NK-92 treated with Interleukin-12 subunit alpha and Interleukin-12 subunit beta, amount 100 ng/mL, for 24 hours (cell line): ENCODE measurements at regions not wholly inside any gene's neighbourhood (a gene's known extent, or its start where the extent isn't known, plus 50 kb on each side); places are given as distances from the start of the nearest gene placed in this dataset.

Experiments
- DNase-seq: peaks from one replicate; lab custom pipeline; 2025; lab: John Stamatoyannopoulos, UW

GRCh38 chr5:159385536-159385935, 55.2 kb upstream of the IL12B start:
- no peak for DNase-seq

DNA sequence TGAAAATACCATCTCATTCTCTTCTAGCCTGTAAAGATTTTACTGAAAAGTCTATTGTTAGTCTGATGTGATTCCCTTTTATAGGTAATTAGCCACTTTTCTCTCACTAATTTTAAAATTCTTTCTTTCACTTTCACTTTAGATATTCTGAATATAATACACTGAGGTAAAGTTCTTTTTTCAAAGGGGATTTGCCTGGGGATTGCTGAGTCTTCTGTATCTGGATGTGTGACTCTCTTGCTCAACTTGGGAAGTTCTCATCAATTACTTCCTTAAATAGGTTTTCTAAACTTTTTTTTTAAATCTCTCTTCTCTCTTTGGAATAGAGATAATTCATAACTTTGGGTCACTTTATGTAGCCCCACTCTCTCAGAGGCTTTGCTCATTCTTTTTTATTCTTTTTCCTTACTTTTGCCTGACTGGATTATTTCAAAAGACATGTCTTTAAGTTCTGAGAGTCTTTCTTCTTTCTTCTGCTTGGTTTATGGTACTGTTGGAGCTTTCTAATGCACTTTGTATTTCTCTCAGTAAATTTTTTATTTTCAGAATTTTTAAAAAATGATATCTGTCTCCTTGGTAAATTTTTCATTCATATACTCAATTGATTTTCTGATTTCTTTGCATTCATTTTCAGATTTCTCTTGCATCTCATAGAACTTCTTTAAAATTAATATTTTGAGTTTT, 55.9 kb upstream of the IL12B start:
- no peak for DNase-seq

DNA sequence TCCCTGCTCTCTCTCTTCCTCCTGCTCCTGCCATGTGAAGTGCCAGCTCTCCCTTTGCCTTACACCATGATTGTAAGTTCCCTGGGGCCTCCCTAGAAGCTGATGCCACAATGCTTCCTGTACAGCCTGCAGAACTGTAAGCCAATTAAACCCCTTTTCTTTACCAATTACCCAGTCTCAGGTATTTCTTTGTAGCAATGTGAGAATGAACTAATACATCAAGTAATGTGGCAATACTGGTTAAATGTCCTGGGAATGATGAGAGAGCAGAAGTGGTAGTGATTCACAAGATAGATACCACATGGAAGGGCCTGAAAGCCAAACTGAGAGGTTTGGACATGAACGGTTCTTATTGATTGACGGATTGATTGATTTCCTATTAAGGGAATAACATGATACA, 62.6 kb upstream of the IL12B start:
- no peak for DNase-seq

- DNase-seq, result no peak
Observed at GRCh38 chr5:159393854-159394274, 63.6 kb upstream of the IL12B start.

DNA sequence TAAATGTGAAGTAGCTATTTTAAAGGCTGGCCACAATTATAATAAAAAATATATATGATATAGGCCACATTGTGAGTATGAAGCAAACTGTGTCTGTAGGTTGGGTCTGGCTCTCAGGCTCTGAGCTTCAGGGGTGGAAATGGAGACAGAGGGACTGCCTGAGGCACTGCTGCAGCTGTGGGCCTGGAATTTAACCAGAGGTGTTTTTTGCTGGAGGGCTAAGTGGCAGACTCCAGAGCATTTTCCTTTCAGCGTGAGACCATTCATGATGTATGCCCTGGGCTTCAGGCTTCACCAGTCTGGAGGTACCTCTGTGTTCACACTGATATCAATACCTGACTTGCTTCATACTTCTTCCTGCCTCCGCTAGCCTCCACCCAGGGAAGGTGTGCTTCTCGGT, 64.9 kb upstream of the IL12B start:
- DNase-seq, result no peak

- DNase-seq, result no peak
Observed at GRCh38 chr5:159398936-159399335, 68.6 kb upstream of the IL12B start.

- no peak for DNase-seq
Observed at GRCh38 chr5:159400476-159400875, 70.2 kb upstream of the IL12B start.

- DNase-seq, result no peak
Observed at GRCh38 chr5:159402311-159402710, 72.0 kb upstream of the IL12B start.

DNA sequence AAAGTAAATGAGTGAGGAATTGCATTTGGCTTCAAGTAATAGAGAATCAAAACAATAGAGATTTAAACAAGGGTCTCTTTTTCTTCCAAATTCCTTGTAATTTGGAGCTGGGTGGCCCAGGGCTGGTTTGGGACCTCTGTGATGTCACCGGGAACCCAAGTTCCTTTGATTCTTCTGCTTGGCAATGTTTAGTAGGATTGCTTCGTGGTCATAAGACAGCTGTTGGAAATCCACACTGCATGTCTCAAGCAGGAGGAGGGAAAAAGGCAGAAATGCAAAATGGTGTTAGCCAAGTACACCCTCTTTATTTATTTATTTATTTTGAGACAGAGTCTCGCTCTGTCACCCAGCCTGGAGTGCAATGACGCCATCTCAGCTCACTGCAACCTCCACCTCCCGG, 72.6 kb upstream of the IL12B start:
- DNase-seq, result no peak

DNA sequence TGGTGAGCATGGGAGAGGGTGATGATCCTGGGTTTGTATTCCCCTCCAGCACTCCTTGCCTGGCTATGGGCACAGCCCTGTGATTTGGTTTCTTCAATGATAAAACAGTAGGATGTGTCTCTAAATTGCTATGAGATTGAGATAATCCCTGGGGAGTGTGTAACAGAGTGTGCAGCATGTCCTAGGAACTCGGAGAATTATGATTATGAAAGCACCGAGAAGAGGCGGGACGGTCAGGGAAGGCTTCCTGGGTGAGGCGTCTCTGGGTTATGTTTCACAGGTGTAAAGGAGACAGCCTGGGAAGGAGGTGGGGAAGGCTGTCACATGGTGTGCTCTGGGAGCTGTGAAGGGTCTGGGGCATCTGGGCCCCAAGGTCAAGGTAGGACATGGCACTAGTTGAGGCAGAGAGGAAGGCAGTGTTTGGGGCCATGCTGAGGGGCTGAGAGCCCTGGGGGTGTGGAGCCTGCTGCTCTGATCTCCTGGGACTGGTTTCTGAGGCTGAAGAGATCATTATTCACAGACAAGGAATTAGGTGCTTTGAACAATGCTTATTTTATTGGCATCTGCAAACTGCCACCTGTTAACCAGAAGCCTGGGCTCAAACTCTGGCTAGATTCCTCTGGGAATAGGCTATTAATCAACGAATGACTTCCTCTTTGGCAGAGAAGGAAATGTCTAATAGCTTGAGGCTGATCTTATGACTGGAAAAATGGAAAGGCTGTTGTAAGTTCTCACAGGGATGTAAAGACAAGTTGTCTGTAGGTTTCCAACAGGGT, 73.8 kb upstream of the IL12B start:
- DNase-seq, result no peak

DNA sequence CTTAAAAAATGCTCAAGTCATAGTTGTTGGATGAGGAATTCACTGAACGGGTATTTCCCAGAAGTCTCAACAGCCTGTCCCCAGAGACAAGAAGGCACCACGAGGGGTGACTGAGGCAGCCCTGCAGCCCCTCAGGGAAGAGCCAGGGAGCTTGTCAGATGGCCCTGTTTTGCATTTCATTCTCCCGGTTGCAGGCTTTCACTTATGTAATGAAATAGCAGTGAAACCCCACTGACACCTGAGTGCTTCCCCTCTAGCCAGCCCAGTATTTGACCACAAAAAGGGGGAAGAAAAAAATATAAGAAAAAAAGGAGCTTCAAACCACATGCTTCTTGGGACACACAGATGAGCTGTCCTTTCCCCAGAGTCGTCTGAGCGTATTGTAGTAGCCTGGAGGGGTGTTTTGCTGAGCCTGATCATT, 75.3 kb upstream of the IL12B start:
- DNase-seq, result no peak

- no peak for DNase-seq
Observed at GRCh38 chr5:159406571-159406970, 76.3 kb upstream of the IL12B start.

DNA sequence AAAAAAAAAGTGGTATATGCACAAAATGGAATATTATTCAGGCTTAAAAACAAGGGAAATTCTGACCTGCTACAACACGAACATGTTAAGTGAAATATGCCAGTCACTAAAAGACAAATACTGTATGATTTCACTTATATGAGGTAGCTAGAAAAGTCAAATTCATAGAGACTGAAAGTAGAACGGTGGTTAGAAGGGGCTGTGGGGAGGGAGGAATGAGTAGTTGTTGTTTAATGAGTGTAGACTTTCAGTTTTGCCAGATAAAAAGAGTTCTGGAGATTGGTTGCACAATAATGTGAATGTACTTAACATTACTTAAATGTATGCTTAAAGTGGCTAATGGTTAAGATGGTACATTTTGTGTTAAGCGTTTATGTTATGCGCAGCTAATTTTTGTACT, 79.5 kb upstream of the IL12B start:
- no peak for DNase-seq

DNA sequence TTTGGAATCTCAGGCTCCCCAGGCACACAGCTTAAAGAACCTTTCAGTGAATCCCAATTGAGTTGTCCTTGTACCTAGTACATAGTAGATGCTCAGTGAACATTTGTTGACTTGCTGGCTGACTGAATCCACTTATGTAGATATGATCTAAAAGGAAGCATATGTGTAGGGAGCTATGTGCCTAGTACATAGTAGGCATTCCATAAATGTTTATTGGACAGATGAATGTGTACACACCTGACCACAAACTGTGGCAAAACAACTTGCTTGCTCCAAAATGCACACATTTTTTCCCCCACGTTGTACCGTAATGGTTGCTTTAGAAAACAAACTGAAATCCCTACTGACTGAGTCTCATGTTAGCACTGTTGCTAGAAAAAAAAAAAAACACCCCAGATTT, 80.2 kb upstream of the IL12B start:
- DNase-seq, result no peak

- DNase-seq, result no peak
Observed at GRCh38 chr5:159411115-159411514, 80.8 kb upstream of the IL12B start.

DNA sequence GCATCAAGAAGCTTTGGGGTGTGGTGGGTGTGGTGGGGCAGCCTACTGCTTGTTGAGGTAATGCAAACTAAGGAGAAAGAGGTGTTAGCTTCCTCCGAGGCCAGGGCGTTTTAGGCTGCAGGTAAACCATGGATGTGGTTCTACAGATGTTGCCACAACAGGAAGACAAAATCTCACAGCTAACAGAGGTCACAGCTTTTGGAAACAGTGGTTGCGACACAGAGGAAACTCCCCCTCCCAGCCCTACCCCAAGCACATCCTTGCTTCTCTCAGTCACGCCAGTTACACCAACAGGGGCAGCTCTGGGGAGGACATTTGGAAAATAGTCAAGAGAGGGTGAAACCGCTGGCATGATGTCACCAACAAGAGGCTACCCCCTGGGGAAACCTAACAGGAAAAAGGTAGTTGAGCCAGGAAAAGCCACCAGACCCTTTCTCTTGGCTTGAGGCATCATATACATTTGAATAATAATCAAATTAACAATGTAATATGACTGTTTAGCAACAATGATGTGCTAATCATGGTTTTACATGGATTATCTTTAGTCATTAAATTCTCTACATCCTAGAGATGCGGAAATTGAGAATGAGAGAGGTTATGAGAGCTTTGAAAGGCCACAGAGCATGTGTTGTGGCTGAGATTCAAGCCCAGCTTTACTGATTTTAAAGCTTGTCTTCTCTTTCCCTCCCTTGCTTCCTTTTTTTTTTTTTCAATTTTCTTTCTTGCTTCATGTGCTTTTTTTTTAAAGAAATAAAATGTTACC, 82.2 kb upstream of the IL12B start:
- peak; percentile 88 for DNase-seq

DNA sequence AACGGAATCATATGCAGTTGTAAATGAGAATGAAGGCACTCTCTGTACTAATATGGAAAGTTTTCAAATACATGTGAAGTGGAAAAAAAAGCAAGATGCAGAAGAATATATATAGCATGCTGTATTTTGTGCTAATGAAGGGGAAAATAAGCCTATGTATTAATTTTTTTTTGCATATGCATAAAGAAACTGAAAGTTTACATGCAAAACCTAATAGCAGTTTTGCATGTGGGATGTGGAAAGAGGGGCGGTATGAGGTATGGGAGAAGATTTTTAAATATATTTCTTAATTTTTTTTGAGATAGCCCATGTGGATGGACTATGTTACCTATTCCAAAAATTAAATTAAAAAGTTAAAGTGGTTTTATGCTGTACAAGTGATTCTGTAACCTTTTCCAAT, 83.7 kb upstream of the IL12B start:
- DNase-seq, result no peak

- DNase-seq, result no peak
Observed at GRCh38 chr5:159415301-159415937, 85.1 kb upstream of the IL12B start.

DNA sequence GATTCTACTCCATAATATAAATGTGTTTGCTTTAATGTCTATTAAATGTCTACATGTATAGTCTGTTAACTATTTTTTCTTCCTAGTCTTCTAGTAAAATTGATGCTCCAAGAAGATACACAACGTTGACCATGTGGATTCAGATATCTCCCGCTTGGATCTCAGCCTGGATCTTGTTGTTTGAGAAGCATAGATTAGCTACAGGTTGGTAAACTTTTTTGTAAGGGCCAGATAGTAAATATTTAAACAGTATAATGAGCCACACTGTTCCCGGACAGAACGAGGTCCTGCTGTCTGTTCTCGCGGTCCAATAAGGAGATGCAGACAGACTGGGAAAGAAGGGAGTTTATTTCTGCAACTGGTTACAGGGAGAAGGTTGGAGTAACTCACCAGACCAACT, 86.2 kb upstream of the IL12B start:
- DNase-seq, result no peak

DNA sequence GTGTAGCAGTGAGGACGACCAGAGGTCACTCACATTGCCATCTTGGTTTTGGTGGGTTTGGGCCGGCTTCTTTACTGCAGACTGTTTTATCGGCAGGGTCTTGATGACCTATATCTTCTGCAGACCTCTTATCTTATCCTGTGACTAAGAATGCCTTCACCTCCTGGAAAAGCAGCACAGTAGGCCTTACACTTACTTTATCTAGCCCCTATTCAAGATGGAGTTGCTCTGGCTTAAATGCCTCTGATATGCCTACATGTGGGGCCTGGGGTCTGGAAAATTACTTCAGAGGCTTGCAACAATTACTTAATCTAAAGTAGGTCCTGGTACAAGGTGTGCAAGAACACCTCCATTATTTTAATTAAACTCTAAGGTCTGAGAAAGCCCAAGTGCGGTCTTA, 86.9 kb upstream of the IL12B start:
- DNase-seq, result no peak

DNA sequence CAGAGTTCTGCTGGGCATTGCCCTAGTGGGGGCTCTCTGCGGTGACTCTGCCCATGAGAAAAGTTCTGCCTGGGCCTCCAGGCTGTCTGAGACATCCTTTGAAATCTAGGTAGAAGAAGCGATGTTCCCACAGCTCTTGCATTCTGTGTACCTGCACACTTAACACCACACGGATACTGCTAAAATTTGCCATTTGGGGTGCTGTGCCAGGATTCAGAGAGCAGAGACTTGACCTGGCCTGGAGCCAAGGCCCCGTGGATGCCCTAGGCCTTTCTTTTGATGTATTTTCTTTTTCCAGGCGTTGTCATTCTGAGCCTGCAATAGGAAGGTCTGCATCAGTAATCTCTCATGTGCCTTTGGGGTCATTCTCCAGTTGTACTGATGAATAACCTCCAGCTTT, 89.3 kb upstream of the IL12B start:
- DNase-seq, result no peak

DNA sequence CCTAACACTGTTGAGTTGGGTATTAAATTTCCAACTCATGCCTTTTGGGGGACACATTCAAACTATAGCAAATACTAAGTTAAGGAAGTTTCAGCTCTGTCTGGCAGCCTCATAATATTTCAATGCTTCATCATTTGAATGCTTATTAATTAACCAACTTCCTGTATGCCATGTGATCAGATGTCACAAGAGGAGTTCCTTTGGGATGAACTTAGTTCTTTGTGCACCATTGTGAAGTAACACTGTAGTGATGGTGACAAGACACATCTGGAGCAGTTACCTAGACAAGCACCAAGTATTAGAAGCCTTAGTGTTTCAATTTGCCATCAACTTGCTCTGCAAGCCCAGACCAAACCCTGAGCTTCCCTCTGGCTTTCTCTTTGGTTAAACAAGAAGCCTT, 90.7 kb upstream of the IL12B start:
- DNase-seq, result no peak

DNA sequence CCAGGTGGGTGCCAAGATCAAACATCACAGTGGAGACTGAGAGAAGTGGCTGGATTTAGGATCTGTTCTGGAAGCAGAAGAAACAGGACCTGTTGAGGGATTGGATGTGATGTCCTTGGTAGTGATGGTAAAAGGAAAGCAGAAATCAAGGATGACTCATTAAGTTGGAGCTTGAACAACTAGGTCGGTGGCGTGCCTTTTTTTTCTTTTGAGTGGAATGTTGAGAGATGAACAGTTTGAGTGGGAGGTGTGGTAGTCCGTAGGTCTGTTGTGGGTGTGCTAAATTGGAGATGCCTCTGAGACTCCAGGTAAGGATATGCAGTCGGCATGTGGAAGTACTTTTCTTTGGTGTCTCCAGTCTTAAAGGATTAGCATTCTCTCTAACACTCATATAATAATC, 92.1 kb upstream of the IL12B start:
- DNase-seq, result no peak
